Prostate gland (tissue), 2 donors: ENCODE measurements at regions not wholly inside any gene's neighbourhood (a gene's known extent, or its start where the extent isn't known, plus 50 kb on each side); places are given as distances from the start of the nearest gene placed in this dataset.

Source experiments
- POLR2A ChIP-seq: fragments of 450-650 bp; IDR thresholded peaks from one replicate; pipeline ENCODE4 v1.6.1; 2016; ENCODE audit warnings: antibody characterized with exemption, mild to moderate bottlenecking
- POLR2AphosphoS5 ChIP-seq: sonication (generic); formaldehyde crosslinking; IDR thresholded peaks from one replicate; pipeline ENCODE4 v1.6.1; 2017; ENCODE audit warnings: antibody characterized with exemption
- TF ChIP-seq, protein P1 (sequence below), 4 experiments: fragments of 200-600 bp in 2 of 4; fragments of 450-650 bp in 2 of 4; sonication (generic) in 2 of 4; IDR thresholded peaks; 1 replicate in 3 of 4; 2 replicates in 1 of 4; pipeline ENCODE4 v1.5.1; 2016 to 2019; ENCODE audit warnings: antibody characterized with exemption in 4 of 4, mild to moderate bottlenecking in 2 of 4, moderate library complexity in 2 of 4

- TF ChIP-seq, protein P1, sequence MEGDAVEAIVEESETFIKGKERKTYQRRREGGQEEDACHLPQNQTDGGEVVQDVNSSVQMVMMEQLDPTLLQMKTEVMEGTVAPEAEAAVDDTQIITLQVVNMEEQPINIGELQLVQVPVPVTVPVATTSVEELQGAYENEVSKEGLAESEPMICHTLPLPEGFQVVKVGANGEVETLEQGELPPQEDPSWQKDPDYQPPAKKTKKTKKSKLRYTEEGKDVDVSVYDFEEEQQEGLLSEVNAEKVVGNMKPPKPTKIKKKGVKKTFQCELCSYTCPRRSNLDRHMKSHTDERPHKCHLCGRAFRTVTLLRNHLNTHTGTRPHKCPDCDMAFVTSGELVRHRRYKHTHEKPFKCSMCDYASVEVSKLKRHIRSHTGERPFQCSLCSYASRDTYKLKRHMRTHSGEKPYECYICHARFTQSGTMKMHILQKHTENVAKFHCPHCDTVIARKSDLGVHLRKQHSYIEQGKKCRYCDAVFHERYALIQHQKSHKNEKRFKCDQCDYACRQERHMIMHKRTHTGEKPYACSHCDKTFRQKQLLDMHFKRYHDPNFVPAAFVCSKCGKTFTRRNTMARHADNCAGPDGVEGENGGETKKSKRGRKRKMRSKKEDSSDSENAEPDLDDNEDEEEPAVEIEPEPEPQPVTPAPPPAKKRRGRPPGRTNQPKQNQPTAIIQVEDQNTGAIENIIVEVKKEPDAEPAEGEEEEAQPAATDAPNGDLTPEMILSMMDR (IDR thresholded peaks at IDR 0.05): no peak
- TF ChIP-seq POLR2A (no peak), POLR2AphosphoS5 (no peak)
These were observed 51.6 kb upstream of the ZC3H11B start for GRCh38 chr1:219664310-219665029.
